GM21526 (cell line): ENCODE measurements at regions not wholly inside any gene's neighbourhood (a gene's known extent, or its start where the extent isn't known, plus 50 kb on each side); places are given as distances from the start of the nearest gene placed in this dataset.
"Not testable (repeated sequence)": the region's sequence is repeated elsewhere in the genome, so short reads cannot be mapped to it uniquely, and the experiment has no call there.

Experiments
- ATAC-seq: cut with Tn5 transposase; IDR thresholded peaks from one replicate; pipeline ENCODE4 v1.9.1; 2021; ENCODE audit warnings: moderate library complexity; ENCODE audit not compliant: unreplicated experiment, low FRiP score

DNA sequence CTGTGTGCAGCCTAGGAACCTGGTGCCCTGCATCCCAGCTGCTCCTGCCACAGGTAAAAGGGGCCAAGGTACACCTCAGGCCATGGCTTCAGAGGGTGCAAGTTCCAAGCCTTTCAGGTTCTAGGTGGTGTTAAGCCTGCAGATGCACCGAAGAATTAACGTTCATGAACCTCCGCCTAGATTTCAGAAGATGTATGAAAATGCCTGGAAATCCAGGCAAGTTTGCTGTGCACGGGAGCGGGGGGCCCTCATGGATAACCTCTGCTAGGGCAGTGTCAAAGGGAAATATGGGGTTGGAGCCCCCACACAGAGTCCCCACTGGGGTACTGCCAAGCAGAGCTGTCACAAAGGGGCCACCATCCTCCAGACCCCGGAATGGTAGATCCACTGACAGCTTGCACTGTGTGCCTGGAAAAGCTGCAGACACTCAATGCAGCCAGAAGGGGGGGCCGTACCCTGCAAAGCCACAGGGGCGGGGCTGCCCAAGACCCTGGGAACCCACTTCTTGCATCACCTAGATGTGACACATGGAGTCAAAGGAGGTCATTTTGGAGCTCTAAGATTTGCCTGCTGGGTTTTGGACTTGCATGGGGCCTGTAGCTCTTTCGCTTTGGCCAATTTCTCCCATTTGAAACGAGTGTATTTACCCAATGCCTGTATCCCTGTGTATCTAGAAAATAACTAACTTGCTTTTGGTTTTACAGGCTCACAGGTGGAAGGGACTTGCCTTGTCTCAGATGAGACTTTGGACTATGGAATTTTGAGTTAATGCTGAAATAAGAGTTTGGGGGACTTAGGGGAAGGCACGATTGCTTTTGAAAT, 145.2 kb upstream of the C1QTNF3 start:
- not testable (repeated sequence) for ATAC-seq

- ATAC-seq, result not testable (repeated sequence)
Measured at GRCh38 chr5:34189246-34189645, 146.2 kb upstream of the C1QTNF3 start.

DNA sequence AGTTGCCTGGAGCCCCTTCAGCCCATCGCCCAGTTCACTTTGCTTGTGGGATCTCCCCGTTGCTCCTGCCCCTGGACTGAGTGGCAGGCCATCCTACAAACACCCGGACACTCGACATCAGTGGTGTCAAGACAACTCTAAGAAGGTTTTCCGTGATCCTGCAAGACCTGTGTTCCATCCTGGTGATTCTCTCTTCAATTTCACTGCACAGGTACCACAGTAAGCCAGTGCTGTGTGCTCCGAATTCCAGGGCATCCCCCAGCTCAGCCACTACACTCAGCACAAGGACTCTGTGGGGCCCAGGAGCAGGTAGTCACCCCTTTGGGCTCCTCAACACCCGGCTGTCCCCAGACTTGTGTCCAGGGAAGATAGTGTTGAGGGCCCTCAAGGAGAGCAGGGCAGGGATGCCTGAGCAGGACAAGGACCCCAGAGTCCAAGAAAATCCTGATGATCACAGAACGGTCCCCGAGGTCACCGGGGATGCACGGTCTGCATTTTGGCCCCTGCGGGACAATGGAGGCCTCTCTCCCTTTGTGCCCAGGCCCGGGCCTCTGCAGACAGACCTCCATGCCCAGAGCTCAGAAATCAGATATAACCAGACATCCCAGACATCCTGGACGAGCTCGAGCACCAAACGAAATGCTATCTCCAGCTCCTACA, 146.9 kb upstream of the C1QTNF3 start:
- not testable (repeated sequence) for ATAC-seq

DNA sequence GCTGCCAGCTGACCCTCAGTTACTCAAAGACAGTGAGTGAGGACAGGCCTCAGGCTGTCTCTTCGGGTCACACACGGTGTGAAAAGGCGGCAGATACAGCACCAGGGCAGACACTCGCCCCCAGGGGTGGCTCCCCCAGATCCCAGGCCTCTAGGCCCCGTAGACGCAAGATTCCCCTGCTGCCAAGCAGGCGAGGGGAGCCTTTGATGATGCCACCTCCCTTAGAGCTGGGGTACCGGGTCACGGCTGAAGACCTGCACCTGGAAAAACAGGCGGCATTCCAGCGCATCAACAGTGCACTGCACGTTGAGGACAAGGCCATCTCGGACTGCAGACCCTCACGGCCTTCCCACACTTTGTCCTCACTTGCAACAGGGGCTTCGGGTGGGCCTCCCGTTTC, 147.5 kb upstream of the C1QTNF3 start:
- not testable (repeated sequence) for ATAC-seq

- ATAC-seq, result not testable (repeated sequence)
Measured at GRCh38 chr5:34191279-34191744, 148.3 kb upstream of the C1QTNF3 start.

DNA sequence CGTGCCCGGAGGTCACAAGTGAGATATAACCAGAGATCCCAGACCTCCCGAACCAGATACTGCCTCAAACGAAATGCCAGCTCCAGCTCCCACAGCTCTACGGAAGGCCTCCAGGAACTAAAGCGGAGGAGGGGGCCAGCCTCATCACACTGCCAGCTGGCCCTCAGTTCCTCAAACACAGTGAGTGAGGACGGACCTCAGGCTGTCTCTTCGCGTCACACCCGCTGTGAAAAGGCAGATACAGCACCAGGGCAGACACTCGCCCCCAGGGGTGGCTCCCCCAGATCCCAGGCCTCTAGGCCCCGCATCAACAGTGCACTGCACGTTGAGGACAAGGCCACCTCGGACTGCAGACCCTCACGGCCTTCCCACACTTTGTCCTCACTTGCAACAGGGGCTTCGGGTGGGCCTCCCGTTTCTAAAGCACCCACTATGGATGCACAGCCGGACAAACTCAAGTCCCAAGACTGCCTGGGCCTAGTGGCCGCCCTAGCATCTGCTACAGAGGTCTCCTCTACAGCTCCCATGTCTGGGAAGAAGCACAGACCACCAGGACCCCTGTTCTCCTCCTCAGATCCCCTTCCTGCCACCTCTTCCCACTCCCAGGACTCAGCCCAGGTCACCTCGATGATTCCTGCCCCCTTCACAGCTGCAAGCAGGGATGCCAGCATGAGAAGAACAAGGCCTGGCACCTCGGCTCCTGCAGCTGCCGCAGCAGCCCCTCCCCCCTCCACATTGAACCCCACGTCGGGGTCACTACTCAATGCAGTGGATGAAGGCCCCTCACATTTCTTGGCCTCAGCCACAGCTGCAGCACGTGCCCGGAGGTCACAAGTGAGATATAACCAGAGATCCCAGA, 149.3 kb upstream of the C1QTNF3 start:
- not testable (repeated sequence) for ATAC-seq

DNA sequence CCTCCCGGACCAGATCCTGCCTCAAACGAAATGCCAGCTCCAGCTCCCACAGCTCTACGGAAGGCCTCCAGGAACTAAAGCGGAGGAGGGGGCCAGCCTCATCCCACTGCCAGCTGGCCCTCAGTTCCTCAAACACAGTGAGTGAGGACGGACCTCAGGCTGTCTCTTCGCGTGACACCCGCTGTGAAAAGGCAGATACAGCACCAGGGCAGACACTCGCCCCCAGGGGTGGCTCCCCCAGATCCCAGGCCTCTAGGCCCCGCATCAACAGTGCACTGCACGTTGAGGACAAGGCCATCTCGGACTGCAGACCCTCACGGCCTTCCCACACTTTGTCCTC, 149.9 kb upstream of the C1QTNF3 start:
- ATAC-seq, result not testable (repeated sequence)

DNA sequence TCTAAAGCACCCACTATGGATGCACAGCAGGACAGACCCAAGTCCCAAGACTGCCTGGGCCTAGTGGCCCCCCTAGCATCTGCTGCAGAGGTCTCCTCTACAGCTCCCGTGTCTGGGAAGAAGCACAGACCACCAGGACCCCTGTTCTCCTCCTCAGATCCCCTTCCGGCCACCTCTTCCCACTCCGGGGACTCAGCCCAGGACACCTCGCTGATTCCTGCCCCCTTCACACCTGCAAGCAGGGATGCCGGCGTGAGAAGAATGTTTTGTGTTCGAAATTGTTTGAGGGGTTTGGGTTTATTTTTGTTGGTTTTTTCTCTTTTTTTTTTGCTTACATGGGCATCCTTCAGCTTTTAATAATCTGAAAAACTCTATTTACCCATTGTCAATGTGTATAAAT, 150.3 kb upstream of the C1QTNF3 start:
- ATAC-seq, result not testable (repeated sequence)

GRCh38 chr5:34193804-34194203, 150.8 kb upstream of the C1QTNF3 start:
- not testable (repeated sequence) for ATAC-seq

- ATAC-seq, result not testable (repeated sequence)
Measured at GRCh38 chr5:34196091-34196490, 153.1 kb upstream of the C1QTNF3 start.

DNA sequence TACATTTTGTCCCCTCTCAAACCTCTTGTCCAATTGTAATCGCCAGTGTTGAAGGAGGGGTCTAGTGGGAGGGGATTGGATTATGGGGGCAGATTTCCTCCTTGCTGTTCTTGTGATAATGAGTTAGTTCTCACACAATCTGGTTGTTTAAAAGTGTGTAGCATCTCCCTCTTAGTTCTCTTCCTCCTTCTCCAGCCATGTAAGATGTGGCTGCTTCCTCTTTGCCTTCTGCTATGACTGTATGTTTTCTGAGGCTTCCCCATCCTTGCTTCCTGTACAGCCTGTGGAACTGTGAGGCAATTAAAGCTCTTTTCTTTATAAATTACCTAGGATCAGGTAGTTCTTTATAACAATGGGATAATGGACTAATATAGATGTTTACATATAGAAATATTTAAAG, 162.3 kb upstream of the C1QTNF3 start:
- not testable (repeated sequence) for ATAC-seq

- not testable (repeated sequence) for ATAC-seq
Measured at GRCh38 chr5:34217386-34217785, 174.4 kb upstream of the C1QTNF3 start.

DNA sequence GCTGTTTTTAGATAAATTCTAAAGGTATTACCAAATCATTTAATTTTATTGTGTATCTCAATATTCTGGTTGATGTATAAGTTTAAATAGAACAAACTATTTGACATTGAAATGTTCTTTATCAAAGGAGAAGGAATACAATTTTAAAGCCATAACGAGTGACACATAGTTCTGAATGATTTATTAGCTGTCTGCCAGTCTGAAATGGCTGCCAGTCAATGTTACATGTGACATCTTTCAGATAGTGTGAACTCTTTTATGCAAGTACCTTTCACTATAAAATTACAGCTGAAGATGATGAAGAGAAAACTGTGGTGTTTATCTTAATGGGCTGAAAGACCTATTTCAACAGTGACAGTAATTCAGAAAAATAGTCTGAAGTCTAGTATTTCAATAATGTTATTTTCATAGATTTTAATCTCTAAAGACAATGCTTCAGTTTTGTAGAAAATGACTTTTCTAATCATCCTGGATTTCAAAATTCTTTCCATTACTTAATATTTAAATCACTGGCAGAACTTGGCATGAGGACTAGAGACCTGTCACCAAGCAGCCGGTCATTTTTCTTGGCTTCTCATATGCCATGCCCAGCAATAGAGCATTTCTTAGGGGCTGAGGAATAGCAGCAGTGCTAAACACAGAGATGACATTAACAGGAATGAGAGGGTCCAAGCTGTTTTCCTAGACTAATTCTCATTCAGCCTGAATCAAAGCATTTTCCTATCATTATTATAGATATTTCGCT, 178.5 kb upstream of the C1QTNF3 start:
- not testable (repeated sequence) for ATAC-seq

DNA sequence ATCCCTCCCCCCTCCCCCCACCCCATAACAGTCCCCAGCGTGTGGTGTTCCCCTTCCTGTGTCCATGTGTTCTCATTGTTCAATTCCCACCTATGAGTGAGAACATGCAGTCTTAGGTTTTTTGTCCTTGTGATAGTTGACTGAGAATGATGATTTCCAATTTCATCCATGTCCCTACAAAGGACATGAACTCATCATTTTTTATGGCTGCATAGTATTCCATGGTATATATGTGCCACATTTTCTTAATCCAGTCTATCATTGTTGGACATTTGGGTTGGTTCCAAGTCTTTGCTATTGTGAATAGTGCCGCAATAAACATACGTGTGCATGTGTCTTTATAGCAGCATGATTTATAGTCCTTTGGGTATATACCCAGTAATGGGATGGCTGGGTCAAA, 180.1 kb upstream of the C1QTNF3 start:
- not testable (repeated sequence) for ATAC-seq

DNA sequence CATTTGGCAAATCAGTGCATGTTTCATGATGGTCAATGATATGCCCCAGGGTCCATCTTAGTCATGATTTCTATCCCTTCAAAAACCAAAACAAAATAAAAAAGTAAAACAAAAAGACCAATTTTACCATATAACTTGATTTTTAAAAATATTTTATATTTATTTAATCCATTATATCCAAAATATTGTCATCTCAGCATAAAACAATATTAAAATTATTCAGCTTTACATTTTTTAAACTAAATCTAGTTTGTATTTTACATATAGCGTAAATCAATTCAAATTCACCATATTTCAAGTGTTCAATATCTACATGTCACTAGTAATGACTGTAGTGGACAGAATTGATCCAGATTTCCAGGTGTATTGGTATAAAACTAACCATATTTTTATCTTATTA, 187.4 kb upstream of the C1QTNF3 start:
- ATAC-seq, result not testable (repeated sequence)

GRCh38 chr5:34243802-34244201, 200.8 kb upstream of the C1QTNF3 start:
- not testable (repeated sequence) for ATAC-seq

DNA sequence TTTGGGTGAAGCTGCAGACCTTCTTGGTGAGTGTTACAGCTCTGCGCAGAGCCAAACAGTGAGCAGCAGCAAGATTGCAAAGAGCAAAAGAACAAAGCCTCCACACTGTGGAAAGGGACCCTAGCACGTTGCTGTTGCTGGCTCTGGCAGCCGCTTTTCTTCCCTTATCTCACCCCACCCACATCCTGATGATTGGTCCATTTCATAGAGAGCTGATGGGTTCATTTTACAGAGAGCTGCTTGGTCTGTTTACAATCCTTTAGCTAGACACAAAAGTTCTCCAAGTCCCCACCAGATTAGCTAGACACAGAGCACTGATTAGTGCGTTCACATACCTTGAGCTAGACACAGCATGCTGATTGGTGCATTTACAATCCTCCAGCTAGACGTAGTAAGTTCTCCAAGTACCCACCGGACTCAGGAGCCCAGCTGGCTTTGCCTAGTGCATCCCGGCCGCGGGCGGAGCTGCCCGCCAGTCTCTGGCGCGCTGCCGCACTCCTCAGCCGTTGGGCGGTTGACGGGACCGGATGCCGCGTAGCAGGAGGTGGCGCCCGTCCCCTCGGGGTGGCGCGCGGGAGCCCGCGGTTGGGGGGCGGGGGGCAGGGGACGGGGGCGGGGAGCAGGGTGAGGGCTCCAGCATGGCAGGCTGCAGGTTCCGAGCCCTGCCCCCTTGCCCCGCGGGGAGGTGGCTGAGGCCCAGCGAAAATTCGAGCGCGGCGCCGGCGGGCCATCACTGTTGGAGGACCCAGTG, 201.4 kb upstream of the C1QTNF3 start:
- peak; percentile 49 for ATAC-seq

- peak; percentile 83 for ATAC-seq
Measured at GRCh38 chr5:34245032-34245394, 202.0 kb upstream of the C1QTNF3 start.

DNA sequence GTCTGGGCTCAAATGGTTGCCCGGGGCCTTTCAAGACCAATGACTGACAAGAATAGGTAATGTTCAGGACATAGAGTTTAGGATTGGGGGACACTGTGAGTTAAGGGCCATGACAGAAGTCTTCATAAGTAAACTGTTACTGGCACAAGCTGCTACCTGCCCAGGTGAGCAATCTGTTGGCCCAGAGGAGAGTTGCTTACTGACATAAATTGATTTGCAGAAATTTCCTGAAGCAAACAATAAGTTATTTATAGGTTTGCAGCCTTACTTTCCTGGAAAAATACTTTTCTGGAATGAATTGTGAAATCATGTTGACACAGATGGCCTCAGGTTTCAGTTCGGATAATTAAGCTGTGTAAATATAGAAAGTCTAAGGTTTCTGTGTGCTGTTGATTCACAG, 202.8 kb upstream of the C1QTNF3 start:
- not testable (repeated sequence) for ATAC-seq
